GM12875 (cell line): ENCODE measurements at regions not wholly inside any gene's neighbourhood (a gene's known extent, or its start where the extent isn't known, plus 50 kb on each side); places are given as distances from the start of the nearest gene placed in this dataset.

ENCODE experiments used
- H3K4me3 ChIP-seq: one replicate; pipeline ENCODE4 v1.5.1; 2011; ENCODE audit warnings: low read depth, low read length, control low read depth
- CTCF ChIP-seq: IDR thresholded peaks from 2 replicates; pipeline ENCODE4 v1.5.1; 2011; ENCODE audit warnings: low read depth, mild to moderate bottlenecking, control low read depth, inconsistent platforms, low read length, moderate library complexity, borderline replicate concordance; ENCODE audit not compliant: insufficient read depth

- no peak for TF ChIP-seq CTCF
- no peak overlapping the region for H3K4me3 ChIP-seq
Observed at GRCh38 chr19:32201636-32202051, 143.8 kb upstream of the ZNF507 start.

DNA sequence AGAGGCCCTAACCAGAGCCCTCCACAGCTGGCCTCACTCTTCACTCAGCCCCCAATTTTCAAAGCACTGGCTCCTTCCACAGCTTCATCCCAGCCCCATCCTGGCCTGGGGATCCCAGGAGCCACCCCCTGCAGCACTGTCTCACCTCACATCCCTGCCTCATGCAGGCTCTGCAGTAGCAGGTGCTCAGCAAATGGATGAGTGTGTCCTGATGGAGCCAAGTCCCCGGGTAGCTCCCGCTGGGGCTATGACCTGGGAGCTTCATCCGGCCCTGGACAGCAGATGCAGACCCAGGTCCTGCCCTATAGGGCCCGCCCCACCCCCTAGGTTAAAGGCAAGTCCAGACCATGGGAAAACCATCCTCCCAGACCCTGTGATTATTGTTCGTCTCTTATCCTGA lies 143.2 kb upstream of the ZNF507 start:
- no peak for TF ChIP-seq CTCF
- H3K4me3 ChIP-seq, result no peak overlapping the region

DNA sequence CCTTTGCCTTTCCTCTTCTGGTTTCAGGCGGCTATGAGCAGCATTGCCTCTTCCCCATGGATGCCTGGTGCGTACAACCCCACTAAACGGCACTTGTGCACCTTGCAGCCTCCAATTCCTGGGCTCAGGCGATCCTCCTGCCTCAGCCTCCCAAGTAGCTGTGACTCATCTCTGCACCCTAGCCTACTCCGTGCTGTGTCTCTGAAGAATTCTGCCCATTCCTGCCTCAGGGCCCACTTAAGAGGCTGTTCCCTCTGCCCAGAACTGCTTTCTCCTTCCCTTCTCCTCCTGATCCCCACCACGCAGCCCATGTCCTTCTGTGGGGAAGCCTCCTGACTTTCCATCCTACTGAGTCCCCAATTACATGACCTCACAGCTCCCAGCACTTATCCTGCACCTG lies 142.2 kb upstream of the ZNF507 start:
- TF ChIP-seq CTCF, result no peak
- H3K4me3 ChIP-seq, result no peak overlapping the region

DNA sequence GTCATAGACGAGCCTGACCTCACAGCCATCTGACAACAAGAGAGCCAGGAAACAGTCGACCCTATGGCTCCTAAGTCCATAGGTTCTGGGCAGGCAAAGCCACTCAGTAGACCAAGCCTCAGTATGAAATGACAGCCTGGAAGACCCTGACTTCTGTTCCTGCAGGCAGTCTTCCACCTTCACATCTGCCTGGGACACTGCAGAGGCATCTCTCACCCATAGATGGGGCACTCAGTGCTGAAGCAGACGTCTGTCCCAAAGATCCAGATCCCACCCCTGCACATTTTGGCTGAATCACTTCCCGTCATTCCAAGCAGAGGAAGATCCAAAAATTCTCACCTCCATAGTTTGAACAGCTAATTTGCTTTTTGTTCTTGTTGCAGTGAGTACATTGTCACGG lies 139.3 kb upstream of the ZNF507 start:
- no peak overlapping the region for H3K4me3 ChIP-seq
- no peak for TF ChIP-seq CTCF

GRCh38 chr19:32208060-32208459 lies 137.3 kb upstream of the ZNF507 start:
- no peak for TF ChIP-seq CTCF
- H3K4me3 ChIP-seq, result no peak overlapping the region

GRCh38 chr19:32219392-32219791 lies 126.0 kb upstream of the ZNF507 start:
- no peak for TF ChIP-seq CTCF

DNA sequence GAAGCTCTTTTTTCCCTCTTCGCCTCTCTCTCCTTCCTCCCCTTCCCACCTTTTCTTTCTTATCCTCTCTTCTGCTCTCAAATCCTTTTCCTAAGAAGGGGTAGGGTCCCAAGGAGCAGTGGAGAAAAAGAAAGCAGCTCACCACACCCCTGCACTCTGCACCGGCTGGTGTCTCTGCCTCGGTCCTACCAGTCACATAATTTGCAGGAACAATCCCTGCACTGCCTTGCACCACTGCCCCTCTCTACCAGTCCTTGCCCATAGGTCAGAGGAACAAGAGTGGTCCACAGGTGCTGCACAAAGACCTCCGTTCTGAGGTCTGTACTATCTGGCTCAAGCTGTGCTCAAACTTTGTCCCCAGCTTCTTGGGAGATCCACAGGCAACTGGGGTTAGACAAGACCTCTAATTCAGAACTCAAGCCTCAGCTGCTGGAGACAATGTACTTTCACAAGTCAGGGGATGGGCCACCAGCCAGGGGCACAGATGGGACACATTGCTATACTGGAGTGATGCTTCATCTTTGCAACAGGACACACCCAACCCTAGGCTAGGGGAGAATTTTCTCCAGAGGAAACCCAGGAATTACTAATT lies 125.4 kb upstream of the ZNF507 start:
- TF ChIP-seq CTCF, result no peak
- no peak overlapping the region for H3K4me3 ChIP-seq

More at GRCh38 chr19:32219392-32219791, 126.0 kb upstream of the ZNF507 start:
- H3K4me3 ChIP-seq, result no peak overlapping the region
